ENCODE measurements at regions not wholly inside any gene's neighbourhood (a gene's known extent, or its start where the extent isn't known, plus 50 kb on each side); places are given as distances from the start of the nearest gene placed in this dataset.

- in situ Hi-C loops (cut with HindIII; ENCODE audit: low sequenced_read_pairs): no loop called here
These were observed 1386.0 kb upstream of the CELF4 start for GRCh38 chr18:38951633-38952032.

- in situ Hi-C loops (cut with HindIII; ENCODE audit: low sequenced_read_pairs): no loop called here
These were observed 1382.8 kb upstream of the CELF4 start for GRCh38 chr18:38948436-38948835.

- in situ Hi-C loops (cut with HindIII; ENCODE audit: low sequenced_read_pairs): no loop called here
These were observed 1378.9 kb upstream of the CELF4 start for GRCh38 chr18:38944446-38945024.

DNA sequence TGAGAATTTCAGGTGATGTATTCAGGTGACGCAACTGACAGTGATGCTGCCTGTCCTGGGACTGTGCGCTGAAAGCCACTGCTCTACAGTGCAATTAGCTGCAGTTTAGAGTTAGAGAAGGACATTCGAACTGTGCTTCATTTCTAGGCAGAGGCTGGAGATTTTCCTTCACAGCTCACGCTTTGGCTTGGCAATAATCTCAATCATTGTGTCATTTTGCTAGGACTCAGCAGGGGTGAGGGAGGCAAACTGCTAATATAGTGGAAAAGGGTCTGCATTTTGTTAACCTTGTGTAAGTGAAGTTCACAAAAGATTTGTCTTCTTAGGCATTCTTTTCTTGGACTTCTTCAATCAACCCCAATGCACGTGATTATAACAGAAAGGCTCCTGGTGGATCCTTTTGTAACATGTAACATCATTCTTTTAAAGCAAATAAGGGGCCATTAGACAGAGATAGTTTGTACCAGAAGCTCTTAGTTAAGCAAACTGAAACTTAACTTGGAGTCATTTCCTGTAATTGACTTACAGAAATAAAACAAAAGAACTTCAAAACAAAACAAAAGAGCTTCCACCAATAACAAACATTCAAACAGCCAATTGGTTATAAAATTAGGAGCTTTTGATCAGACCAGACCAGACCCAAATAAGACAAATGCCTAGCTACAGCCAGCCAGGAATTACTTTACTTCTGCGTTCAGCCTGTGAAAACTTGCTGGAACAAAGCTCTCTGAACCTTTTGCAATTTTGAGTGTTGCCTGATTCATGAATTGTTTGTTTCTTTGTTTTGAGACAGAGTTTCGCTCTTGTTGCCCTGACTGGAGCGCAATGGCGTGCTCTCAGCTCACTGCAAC, 1376.3 kb upstream of the CELF4 start:
- in situ Hi-C loops (cut with HindIII; ENCODE audit: low sequenced_read_pairs): no loop called here

DNA sequence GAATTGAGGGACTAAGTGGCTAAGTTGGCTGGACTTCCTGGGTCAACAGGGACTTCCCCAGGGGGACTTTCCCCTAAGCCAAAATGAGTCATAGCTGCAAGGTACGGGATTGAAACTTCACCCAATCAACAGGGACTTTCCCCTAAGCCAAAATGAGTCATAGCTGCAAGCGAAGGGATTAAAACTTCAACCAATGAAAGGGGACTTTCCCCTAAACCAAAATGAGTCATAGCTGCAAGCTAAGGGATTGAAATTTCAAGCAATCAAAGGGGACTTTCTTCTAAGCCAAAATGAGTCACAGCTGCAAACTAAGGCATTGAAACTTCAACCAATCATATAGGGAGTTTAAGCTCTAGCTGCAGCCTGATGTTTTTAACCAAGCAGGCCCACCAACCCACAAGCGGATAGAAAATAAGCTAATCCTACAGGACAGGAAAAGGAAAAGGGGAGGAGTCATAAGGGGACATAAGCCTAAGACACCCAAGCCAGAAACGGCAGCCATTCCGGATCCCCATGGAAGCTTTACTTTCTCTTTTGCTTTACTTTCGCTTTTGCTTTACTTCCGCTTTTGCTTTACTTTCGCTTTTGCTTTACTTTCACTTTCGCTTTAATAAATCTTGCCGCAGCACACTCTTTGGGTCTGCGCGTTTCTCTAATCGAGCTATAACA, 1375.4 kb upstream of the CELF4 start:
- in situ Hi-C loops (cut with HindIII; ENCODE audit: low sequenced_read_pairs): no loop called here

GRCh38 chr18:38940475-38940862, 1374.9 kb upstream of the CELF4 start:
- in situ Hi-C loops (cut with HindIII; ENCODE audit: low sequenced_read_pairs): no loop called here

DNA sequence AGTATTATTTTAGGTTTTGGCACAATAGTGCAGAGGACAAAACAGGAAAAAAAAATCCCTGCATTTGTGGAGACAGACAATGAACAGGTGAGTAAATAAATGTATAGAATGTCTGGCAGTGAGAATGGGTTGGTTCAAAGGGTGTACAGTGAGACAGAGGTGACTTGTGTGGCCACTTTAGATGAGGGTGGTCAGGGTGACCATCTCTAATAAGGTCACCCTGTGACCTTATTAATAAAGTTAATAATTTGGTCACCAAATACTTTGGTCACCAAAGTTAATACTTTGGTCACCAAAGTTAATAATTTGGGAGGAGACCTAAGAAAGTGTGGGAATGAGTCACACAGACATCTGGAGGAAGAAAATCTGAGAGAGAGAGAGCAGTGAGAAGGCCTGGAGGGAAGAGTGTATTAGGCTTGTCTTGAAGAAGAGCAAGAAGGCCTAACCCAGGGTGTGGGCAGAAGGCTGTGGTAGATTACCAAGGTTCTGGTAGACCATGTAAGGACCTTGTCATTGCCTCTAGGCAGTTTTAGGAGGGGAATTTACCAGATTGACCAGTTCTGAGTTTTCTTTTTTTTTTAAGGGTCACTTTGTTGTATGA, 1368.4 kb upstream of the CELF4 start:
- in situ Hi-C loops (cut with HindIII; ENCODE audit: low sequenced_read_pairs): no loop called here

GRCh38 chr18:38933322-38933721, 1367.7 kb upstream of the CELF4 start:
- in situ Hi-C loops (cut with HindIII; ENCODE audit: low sequenced_read_pairs): no loop called here

DNA sequence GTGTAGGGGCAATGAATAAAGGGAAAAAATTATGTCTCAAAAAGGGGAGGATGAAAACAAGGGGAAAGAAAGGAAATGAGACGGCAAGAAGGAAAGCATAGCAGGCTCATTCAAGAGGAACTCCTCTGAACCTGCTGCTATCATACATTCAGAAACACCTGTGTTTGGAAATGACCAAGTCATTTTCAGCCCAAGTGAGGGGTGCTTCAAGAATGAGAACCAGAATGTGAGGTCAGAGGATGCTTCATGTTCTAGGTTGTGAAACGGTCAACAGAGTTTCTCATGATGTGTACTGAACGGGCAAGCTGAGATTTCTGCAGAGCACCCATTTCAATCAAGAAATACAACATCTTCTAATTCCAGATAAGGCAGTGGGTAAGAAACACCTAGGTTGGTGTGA, 1367.2 kb upstream of the CELF4 start:
- in situ Hi-C loops (cut with HindIII; ENCODE audit: low sequenced_read_pairs): no loop called here

GRCh38 chr18:38931754-38932050, 1366.1 kb upstream of the CELF4 start:
- in situ Hi-C loops (cut with HindIII; ENCODE audit: low sequenced_read_pairs): no loop called here

- in situ Hi-C loops (cut with HindIII; ENCODE audit: low sequenced_read_pairs): no loop called here
These were observed 1365.5 kb upstream of the CELF4 start for GRCh38 chr18:38930881-38931753.

DNA sequence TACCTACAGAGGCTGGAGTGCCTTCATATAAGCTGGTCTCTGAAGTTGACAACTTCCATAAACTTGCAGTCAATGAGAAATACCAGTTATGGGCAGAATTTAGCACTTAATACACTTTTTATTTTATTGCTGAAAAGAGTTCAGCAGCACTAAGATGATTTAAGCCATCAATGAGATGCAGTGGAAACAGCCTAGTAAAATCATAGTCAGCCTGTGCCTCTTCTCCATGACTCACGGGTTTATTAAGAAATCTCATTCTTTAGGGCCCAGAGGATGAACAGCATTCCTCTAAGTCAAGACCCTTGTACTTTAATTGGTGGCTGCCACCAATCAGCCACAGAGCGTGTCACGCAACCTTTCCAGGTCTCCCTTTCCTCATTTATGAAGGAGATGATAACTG, 1357.9 kb upstream of the CELF4 start:
- in situ Hi-C loops (cut with HindIII; ENCODE audit: low sequenced_read_pairs): no loop called here

DNA sequence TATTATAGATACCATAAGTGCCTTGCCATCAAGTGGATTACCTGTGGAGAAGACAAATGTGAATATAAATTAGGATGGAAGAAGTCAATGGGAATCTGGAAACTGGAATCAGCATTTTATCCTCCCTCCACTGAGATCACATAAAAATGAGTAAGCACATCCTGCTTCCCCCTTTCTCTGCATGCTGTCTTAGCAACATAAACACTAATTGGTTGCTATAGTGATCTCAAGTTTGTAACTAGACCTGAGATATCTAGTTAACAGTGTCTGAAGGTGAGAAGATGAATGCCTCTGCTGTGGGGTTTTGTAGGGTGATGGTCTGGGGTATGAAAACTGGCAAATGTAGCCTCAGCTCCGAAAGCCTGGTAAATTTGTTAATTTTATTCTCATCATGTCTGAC, 1357.5 kb upstream of the CELF4 start:
- in situ Hi-C loops (cut with HindIII; ENCODE audit: low sequenced_read_pairs): no loop called here

GRCh38 chr18:38909972-38910371, 1344.4 kb upstream of the CELF4 start:
- in situ Hi-C loops (cut with HindIII; ENCODE audit: low sequenced_read_pairs): no loop called here

DNA sequence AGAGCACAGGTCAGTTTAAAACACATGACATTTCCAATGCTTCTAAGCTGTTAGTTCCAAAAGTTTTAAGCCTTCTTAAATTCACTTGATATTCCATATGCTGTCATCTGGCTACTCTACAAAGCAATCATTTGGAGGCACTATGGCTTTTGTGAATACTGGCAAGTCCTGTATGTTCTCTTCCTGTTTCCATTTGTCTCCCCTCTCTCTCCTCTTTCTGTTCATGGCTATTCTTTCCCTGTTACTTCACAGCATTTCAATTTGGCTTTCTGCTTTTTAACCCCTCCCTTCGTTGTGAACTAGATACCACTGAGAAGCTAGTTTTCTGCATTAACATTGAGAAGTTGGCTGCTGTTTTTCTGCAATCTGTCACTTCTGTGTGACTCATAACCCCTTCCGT, 1337.2 kb upstream of the CELF4 start:
- in situ Hi-C loops (cut with HindIII; ENCODE audit: low sequenced_read_pairs): no loop called here

- in situ Hi-C loops (cut with HindIII; ENCODE audit: low sequenced_read_pairs): no loop called here
These were observed 1334.8 kb upstream of the CELF4 start for GRCh38 chr18:38900445-38900844.

GRCh38 chr18:38900031-38900430, 1334.4 kb upstream of the CELF4 start:
- in situ Hi-C loops (cut with HindIII; ENCODE audit: low sequenced_read_pairs): no loop called here

GRCh38 chr18:38899252-38899651, 1333.7 kb upstream of the CELF4 start:
- in situ Hi-C loops (cut with HindIII; ENCODE audit: low sequenced_read_pairs): no loop called here

DNA sequence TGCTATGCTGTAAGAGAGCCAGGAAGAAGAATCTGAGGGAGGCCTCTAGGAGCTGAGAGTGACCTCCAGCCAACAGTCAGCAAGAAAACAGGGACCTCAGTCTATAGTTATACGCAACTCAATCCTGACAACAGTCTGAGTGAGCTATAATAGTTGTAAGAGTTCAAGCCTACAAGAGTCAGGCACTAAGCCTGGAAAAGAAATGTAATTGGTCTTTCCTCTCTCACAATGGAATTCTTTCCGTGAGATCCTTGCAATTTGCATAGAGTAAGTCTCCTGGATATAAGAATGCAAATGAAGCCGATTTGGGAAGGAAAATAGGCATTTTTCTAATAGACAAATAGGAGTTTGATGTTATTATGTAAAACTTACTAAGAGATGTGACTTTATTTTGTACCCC, 1332.6 kb upstream of the CELF4 start:
- in situ Hi-C loops (cut with HindIII; ENCODE audit: low sequenced_read_pairs): no loop called here

GRCh38 chr18:38895560-38895959, 1330.0 kb upstream of the CELF4 start:
- in situ Hi-C loops (cut with HindIII; ENCODE audit: low sequenced_read_pairs): no loop called here

GRCh38 chr18:38887671-38888020, 1322.0 kb upstream of the CELF4 start:
- in situ Hi-C loops (cut with HindIII; ENCODE audit: low sequenced_read_pairs): no loop called here

All from DLD1 (cell line).